Keratinocyte (primary cell): ENCODE measurements at regions not wholly inside any gene's neighbourhood (a gene's known extent, or its start where the extent isn't known, plus 50 kb on each side); places are given as distances from the start of the nearest gene placed in this dataset.

Experiments
- DNase-seq: peaks from one replicate; pipeline ENCODE4 v3.0.0-alpha.2; 2011; ENCODE audit warnings: low read depth, missing footprints, low spot score
- FAIRE-seq: peaks from 2 replicates; lab custom pipeline; 2011; peaks lifted over from hg19 to GRCh38; lab: Jason Lieb, UNC
- H2AFZ ChIP-seq: 2 replicates; pipeline ENCODE4 v1.6.0; 2012; ENCODE audit warnings: low read length, control low read depth, inconsistent platforms; ENCODE audit not compliant: control insufficient read depth
- H3K27ac ChIP-seq: 2 replicates; pipeline ENCODE4 v1.5.1; 2011; ENCODE audit warnings: low read length; ENCODE audit not compliant: control insufficient read depth, insufficient read depth
- H3K27me3 ChIP-seq: 3 replicates; pipeline ENCODE4 v1.6.0; 2011; ENCODE audit warnings: low read length; ENCODE audit not compliant: control insufficient read depth, insufficient read depth; ENCODE audit errors: extremely low read depth
- H3K36me3 ChIP-seq, 2 experiments: 2 replicates in 1 of 2; 3 replicates in 1 of 2; pipeline ENCODE4 v1.5.1; 2011; ENCODE audit warnings: low read length in 2 of 2, mild to moderate bottlenecking in 1 of 2; ENCODE audit not compliant: control insufficient read depth in 2 of 2, insufficient read depth in 2 of 2; ENCODE audit errors: extremely low read depth in 1 of 2
- H3K4me1 ChIP-seq: 3 replicates; pipeline ENCODE4 v1.5.1; 2011; ENCODE audit warnings: low read length; ENCODE audit not compliant: control insufficient read depth, insufficient read depth; ENCODE audit errors: extremely low read depth
- H3K4me2 ChIP-seq: 3 replicates; pipeline ENCODE4 v1.6.0; 2011; ENCODE audit warnings: low read depth, low read length; ENCODE audit not compliant: control insufficient read depth, insufficient read depth; ENCODE audit errors: extremely low read depth
- H3K4me3 ChIP-seq, 3 experiments: fragments of 200-600 bp in 1 of 3; sonication (generic) in 1 of 3; 2 replicates in 2 of 3; 3 replicates in 1 of 3; pipeline ENCODE4 v1.5.1; 2011 to 2016; ENCODE audit warnings: low read length in 3 of 3, mild to moderate bottlenecking in 3 of 3, control low read depth in 2 of 3, inconsistent platforms in 1 of 3, low read depth in 1 of 3, mixed read lengths in 1 of 3, mixed run types in 1 of 3, moderate library complexity in 1 of 3; ENCODE audit not compliant: control insufficient read depth in 2 of 3, insufficient read depth in 2 of 3; ENCODE audit errors: extremely low read depth in 1 of 3
- H3K79me2 ChIP-seq: 2 replicates; pipeline ENCODE4 v1.6.0; 2012; ENCODE audit warnings: low read length; ENCODE audit not compliant: control insufficient read depth, insufficient read depth
- H3K9ac ChIP-seq: 3 replicates; pipeline ENCODE4 v1.6.0; 2011; ENCODE audit warnings: low read length; ENCODE audit not compliant: control insufficient read depth, insufficient read depth; ENCODE audit errors: extremely low read depth
- H3K9me1 ChIP-seq: 3 replicates; pipeline ENCODE4 v1.6.0; 2011; ENCODE audit warnings: low read length; ENCODE audit not compliant: control insufficient read depth, insufficient read depth; ENCODE audit errors: extremely low read depth
- H3K9me3 ChIP-seq: 2 replicates; pipeline ENCODE4 v1.5.1; 2012; ENCODE audit warnings: low read depth, low read length; ENCODE audit not compliant: control insufficient read depth
- H4K20me1 ChIP-seq: 3 replicates; pipeline ENCODE4 v1.6.0; 2011; ENCODE audit warnings: low read length; ENCODE audit not compliant: control insufficient read depth, insufficient read depth; ENCODE audit errors: extremely low read depth
- EZH2 ChIP-seq: IDR thresholded peaks from one replicate; pipeline ENCODE4 v1.6.1; 2012; ENCODE audit warnings: inconsistent platforms, mild to moderate bottlenecking, low read length, moderate library complexity
- dilution Hi-C: fragments of 300-500 bp; cut with MboI; formaldehyde crosslinking; loops from one replicate; pipeline ENCODE4 v1.7.0; 2020; ENCODE audit warnings: low sequenced_read_pairs; ENCODE audit not compliant: extremely low pct_ligation_motif_present
- TF ChIP-seq, protein P1 (sequence below), 3 experiments: IDR thresholded peaks in 1 of 3; conservative IDR thresholded peaks in 1 of 3; optimal IDR thresholded peaks in 1 of 3; 2 replicates in 2 of 3; 3 replicates in 1 of 3; pipeline versions ENCODE3 to v1.5.1; 2011; ENCODE audit warnings: low read length in 3 of 3, mild to moderate bottlenecking in 3 of 3, moderate library complexity in 2 of 3, control low read depth in 1 of 3, inconsistent platforms in 1 of 3; ENCODE audit not compliant: insufficient read depth in 2 of 3; ENCODE audit errors: extremely low read depth in 1 of 3

DNA sequence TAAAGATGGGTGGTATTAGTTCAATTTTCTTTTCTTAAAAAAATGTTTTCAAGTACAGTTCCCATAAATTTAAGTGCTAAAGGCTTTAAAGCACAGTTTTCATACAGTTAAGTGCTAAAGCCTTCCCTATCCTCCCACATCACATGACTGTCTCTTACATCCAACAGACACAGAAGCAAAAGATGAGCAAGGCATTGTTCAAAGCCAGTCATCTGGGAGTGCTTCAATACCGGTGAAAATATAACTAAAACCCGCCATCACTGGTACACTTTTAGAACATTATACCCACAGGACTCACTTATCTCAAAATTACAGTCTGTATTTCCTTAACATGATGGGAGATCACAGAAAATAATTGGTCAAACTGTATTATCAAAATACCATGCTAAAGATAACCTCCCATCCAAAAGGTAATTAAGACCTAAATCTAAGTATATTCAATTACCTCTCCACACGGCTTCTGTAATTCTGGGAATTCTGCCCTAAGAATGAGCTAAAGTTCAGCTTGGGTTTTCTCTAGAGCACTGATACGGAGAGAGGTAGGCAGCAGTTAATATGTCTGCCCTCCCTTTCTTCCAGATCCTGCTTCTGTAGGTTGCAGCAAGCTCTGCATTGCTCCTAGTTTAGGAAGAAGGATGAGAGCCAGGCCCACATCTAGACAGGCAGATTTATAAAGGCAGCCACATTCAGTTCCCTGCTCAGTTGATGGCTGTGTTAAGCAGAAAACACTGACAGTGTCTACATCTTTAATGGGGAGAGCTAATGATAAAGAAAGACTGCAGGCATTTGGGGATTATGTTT, 474.8 kb upstream of the PFKP start:
- FAIRE-seq, result no peak
- TF ChIP-seq EZH2, result no peak
- dilution Hi-C loops, result no loop called here

DNA sequence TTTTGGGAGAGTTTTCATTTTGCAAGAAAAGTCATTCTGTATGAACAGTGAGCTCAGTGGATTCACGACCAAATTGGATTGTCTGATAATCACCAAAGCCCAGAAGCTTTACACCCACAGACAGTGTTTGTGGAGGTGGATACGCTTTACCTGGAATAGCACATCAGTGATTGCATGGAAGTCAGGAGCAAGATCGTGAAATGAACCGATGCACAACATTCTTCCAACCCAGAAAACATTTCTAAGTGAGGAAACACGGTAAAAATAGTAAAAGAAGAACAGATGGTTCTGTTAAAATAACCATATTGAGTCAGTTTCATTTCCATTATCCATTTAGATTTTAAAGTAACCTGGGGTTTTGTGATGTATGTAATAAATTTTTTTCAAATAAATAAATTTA, 478.2 kb upstream of the PFKP start:
- Histone ChIP-seq H3K4me2 (no peak overlapping the region), H2AFZ (no peak overlapping the region), H3K79me2 (no peaks in the 10 kb centered on the region), H3K4me1 (no peaks in the 10 kb centered on the region), H3K9ac (no peak overlapping the region), H4K20me1 (no peaks in the 10 kb centered on the region), H3K9me1 (no peaks in the 10 kb centered on the region), H3K27me3 (no peaks in the 10 kb centered on the region), H3K27ac (no peak overlapping the region), H3K4me3 (no peak overlapping the region), H3K9me3 (peaks cover 2% of the 10 kb centered on the region), H3K36me3 (no peaks in the 10 kb centered on the region)
- DNase-seq (no peak), FAIRE-seq (no peak)
- no peak for TF ChIP-seq EZH2
- TF ChIP-seq, protein P1, sequence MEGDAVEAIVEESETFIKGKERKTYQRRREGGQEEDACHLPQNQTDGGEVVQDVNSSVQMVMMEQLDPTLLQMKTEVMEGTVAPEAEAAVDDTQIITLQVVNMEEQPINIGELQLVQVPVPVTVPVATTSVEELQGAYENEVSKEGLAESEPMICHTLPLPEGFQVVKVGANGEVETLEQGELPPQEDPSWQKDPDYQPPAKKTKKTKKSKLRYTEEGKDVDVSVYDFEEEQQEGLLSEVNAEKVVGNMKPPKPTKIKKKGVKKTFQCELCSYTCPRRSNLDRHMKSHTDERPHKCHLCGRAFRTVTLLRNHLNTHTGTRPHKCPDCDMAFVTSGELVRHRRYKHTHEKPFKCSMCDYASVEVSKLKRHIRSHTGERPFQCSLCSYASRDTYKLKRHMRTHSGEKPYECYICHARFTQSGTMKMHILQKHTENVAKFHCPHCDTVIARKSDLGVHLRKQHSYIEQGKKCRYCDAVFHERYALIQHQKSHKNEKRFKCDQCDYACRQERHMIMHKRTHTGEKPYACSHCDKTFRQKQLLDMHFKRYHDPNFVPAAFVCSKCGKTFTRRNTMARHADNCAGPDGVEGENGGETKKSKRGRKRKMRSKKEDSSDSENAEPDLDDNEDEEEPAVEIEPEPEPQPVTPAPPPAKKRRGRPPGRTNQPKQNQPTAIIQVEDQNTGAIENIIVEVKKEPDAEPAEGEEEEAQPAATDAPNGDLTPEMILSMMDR (optimal IDR thresholded peaks at IDR 0.05 in 1 of 3, IDR thresholded peaks at IDR 0.05 in 1 of 3, conservative IDR thresholded peaks at IDR 0.05 in 1 of 3; ENCODE audit: extremely low read depth in 1 of 3, insufficient read depth in 2 of 3, low read length in 3 of 3), result no peak
- dilution Hi-C loops, result no loop called here

More for the DNA sequence above, 474.8 kb upstream of the PFKP start:
- Histone ChIP-seq H2AFZ (no peak overlapping the region), H3K9me1 (no peaks in the 10 kb centered on the region), H3K4me3 (no peak overlapping the region), H3K9ac (no peak overlapping the region), H3K36me3 (no peaks in the 10 kb centered on the region), H3K79me2 (no peaks in the 10 kb centered on the region), H4K20me1 (no peaks in the 10 kb centered on the region), H3K27ac (no peak overlapping the region), H3K9me3 (peaks cover 5% of the 10 kb centered on the region), H3K4me1 (no peaks in the 10 kb centered on the region), H3K27me3 (no peaks in the 10 kb centered on the region), H3K4me2 (no peak overlapping the region)
- no peak for DNase-seq

DNA sequence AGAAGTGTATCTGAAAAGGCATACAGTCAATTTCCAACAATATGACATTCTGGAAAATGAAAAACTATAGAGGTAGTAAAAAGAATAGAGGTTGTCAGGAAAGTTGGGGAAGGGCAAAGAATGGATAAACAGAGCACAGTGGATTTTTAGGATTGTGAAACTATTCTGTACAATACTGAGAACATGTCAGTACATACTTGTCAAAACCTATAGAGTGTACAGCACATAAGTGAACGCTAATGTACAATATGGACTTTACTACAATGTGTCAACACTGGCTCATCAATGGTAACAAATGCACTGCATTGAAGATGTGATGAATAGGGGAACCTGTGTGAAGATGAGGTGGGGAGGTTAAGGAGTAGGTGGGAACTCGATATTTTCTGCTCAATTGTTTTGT, 483.0 kb upstream of the PFKP start:
- no peak for DNase-seq
- no peaks in the 10 kb centered on the region for H4K20me1 ChIP-seq
- H3K36me3 ChIP-seq, result no peaks in the 10 kb centered on the region
- H3K27me3 ChIP-seq, result no peaks in the 10 kb centered on the region
- no peak overlapping the region for H3K4me3 ChIP-seq
- no peaks in the 10 kb centered on the region for H3K9me1 ChIP-seq
- dilution Hi-C loops, result no loop called here
- H3K79me2 ChIP-seq, result no peaks in the 10 kb centered on the region
- TF ChIP-seq, protein P1 (optimal IDR thresholded peaks at IDR 0.05 in 1 of 3, IDR thresholded peaks at IDR 0.05 in 1 of 3, conservative IDR thresholded peaks at IDR 0.05 in 1 of 3; ENCODE audit: extremely low read depth in 1 of 3, insufficient read depth in 2 of 3, low read length in 3 of 3), result no peak
- no peak for TF ChIP-seq EZH2
- FAIRE-seq, result no peak
- no peak overlapping the region for H3K4me2 ChIP-seq
- no peaks in the 10 kb centered on the region for H3K4me1 ChIP-seq
- H3K9me3 ChIP-seq, result no peaks in the 10 kb centered on the region
- H3K9ac ChIP-seq, result no peak overlapping the region
- no peak overlapping the region for H2AFZ ChIP-seq
- H3K27ac ChIP-seq, result no peak overlapping the region
